Coronary artery (tissue), 2 donors: ENCODE measurements at regions not wholly inside any gene's neighbourhood (a gene's known extent, or its start where the extent isn't known, plus 50 kb on each side); places are given as distances from the start of the nearest gene placed in this dataset.
"Not testable (repeated sequence)": the region's sequence is repeated elsewhere in the genome, so short reads cannot be mapped to it uniquely, and the experiment has no call there.

Source experiments
- DNase-seq: peaks from one replicate; pipeline ENCODE4 v3.0.0-alpha.2; 2017; ENCODE audit warnings: low spot score
- H3K27ac ChIP-seq, 2 donors: fragments of 200-600 bp; sonication (generic); one replicate each; pipeline ENCODE4 v1.5.1; 2016 to 2019
- H3K4me3 ChIP-seq: fragments of 200-600 bp; sonication (generic); 2 replicates; pipeline ENCODE4 v1.5.1; 2016; ENCODE audit warnings: mild to moderate bottlenecking, moderate library complexity
- TF ChIP-seq, protein P1 (sequence below): fragments of 200-600 bp; sonication (generic); IDR thresholded peaks from one replicate; pipeline ENCODE4 v1.5.1; 2019; ENCODE audit warnings: antibody characterized with exemption

DNA sequence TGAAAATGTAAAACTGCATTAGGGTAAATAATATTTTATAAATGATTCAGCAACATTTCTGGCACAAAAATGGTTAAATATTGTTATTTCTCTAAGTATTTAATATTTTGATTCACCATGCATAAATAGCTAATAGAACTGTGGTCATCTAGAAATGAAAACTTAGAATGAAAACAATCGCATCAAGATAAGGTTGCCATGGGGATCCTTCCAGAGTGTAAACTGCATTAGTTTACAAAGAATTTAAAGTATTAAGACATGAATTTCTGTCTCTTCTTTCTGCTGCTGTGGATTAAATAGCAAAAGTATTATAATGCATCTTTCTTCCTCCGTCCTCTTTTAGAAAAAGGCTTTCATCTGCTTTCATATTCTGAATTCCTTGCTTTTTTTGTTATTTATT, 1064.6 kb upstream of the SLIT2 start:
- TF ChIP-seq, protein P1, sequence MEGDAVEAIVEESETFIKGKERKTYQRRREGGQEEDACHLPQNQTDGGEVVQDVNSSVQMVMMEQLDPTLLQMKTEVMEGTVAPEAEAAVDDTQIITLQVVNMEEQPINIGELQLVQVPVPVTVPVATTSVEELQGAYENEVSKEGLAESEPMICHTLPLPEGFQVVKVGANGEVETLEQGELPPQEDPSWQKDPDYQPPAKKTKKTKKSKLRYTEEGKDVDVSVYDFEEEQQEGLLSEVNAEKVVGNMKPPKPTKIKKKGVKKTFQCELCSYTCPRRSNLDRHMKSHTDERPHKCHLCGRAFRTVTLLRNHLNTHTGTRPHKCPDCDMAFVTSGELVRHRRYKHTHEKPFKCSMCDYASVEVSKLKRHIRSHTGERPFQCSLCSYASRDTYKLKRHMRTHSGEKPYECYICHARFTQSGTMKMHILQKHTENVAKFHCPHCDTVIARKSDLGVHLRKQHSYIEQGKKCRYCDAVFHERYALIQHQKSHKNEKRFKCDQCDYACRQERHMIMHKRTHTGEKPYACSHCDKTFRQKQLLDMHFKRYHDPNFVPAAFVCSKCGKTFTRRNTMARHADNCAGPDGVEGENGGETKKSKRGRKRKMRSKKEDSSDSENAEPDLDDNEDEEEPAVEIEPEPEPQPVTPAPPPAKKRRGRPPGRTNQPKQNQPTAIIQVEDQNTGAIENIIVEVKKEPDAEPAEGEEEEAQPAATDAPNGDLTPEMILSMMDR, result no peak
- no peak for DNase-seq
- H3K27ac ChIP-seq, result no peak overlapping the region
- H3K4me3 ChIP-seq, result no peak overlapping the region

DNA sequence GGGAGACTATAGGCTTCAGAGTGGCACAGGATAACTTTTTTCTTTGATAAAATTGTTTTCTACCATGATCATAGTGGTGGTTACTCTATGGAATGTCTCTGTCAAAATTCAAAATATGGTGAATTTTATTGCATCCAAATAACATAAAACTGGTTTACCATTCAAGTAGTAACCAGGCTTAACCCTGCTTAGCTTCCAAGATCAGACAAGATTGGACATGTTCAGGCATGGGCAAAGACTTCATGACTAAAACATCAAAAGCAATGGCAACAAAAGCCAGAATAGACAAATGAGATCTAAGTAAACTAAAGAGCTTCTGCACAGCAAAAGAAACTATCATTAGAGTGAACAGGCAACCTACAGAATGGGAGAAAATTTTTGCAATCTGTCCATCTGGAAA, 1070.1 kb upstream of the SLIT2 start:
- not testable (repeated sequence) for DNase-seq, H3K27ac ChIP-seq

DNA sequence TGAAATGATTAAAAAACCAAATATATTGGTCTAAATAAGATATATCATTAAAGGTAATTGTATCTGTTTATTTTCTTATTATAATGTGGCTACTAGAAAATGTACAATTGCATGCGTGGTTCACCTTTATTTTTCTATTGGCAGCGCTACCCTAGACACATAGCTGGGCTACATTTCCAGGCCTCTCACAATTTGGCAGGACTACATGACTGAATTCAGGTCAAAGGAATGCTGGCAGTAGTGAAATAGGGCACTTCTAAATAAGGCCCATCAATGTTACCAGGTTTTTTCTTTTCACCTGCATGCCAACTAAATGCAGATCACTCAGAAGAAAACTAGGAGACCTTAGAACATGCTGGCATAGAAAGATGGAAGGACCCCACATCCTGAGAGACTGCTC, 1072.9 kb upstream of the SLIT2 start:
- DNase-seq, result no peak

More for the DNA sequence above, 1070.1 kb upstream of the SLIT2 start:
- H3K4me3 ChIP-seq, result not testable (repeated sequence)

DNA sequence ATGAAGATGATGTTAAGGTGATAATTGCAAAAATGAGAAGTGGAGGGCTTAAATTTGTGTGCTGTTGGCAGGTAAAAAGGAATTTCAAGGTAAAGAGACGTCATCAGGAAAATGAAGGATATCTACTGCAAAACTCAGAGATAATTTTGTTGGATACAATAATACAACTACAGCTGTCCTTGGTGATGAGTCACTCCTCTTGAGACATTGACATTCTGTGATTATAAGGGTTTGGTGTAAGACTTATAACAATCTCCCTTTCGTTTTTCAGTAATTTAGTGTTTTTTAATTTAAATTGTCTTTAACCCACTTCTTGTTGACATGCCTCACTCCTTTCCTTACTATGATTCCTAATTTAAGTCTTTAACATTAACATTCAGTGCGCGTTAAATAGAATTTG, 1074.1 kb upstream of the SLIT2 start:
- H3K4me3 ChIP-seq, result no peak overlapping the region
- no peak overlapping the region for H3K27ac ChIP-seq
- TF ChIP-seq, protein P1, result no peak
- DNase-seq, result no peak

More for the DNA sequence above, 1072.9 kb upstream of the SLIT2 start:
- TF ChIP-seq, protein P1, result no peak
- H3K27ac ChIP-seq, result no peak overlapping the region
- no peak overlapping the region for H3K4me3 ChIP-seq

DNA sequence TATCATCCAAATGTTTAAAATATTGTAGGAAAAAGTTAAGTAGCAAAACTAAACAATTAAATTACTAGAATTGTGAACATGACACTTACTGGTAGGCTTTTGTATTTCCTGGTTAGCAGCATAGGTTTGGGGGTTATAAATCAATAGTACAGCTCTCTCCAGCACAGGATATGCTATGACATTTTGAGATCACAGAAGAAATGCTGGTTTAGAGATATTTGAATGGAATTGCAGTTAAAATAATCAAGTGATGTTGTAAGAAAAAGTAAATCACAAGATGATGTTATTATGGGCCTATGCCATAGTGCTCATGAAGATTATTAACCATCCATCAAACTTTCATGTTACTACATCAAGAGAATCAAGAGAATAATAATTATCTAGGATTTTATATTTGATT, 1079.9 kb upstream of the SLIT2 start:
- no peak for DNase-seq
- TF ChIP-seq, protein P1, result no peak

DNA sequence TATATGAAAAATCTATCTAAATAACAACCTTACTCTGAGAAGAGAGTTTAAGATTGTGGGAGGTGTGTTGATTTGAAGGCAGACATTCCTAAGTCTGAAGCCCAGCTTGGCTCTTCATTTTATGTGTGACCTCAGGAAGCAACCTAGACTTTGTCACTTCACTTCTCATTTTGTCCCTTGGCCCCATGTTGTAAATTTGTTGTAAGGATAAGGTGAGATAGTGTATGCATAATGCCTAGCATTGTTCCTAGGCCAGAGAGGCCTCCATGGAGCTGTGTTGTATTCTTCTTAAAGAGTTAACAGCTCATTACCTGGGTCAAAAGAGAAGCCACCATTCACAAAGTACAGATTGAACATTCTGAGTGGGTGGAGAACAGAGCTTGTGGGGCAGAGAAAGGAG, 1084.4 kb upstream of the SLIT2 start:
- TF ChIP-seq, protein P1, result no peak
- no peak overlapping the region for H3K27ac ChIP-seq
- no peak for DNase-seq
- H3K4me3 ChIP-seq, result no peak overlapping the region

More for the DNA sequence above, 1079.9 kb upstream of the SLIT2 start:
- H3K27ac ChIP-seq, result no peak overlapping the region
- H3K4me3 ChIP-seq, result no peak overlapping the region

DNA sequence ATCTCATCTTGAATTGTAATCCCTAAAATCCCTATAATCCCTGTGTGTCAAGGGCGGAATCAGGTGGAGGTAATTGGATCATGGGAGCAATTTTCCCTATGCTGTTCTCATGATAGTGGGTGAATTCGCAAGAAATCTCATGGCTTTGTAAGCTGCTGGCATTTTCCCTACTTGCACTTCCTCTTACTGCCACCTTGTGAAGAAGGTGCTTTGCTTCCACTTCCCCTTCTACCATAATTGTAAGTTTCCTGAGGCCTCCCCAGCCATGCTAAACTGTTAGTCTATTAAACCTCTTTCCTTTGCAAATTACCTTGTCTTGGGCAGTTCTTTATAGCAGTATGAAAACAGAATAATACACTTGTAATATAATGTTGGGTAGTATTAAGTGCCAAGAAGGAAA, 1087.4 kb upstream of the SLIT2 start:
- TF ChIP-seq, protein P1, result no peak
- Histone ChIP-seq H3K4me3 (no peak overlapping the region), H3K27ac (no peak overlapping the region)
- DNase-seq, result no peak

DNA sequence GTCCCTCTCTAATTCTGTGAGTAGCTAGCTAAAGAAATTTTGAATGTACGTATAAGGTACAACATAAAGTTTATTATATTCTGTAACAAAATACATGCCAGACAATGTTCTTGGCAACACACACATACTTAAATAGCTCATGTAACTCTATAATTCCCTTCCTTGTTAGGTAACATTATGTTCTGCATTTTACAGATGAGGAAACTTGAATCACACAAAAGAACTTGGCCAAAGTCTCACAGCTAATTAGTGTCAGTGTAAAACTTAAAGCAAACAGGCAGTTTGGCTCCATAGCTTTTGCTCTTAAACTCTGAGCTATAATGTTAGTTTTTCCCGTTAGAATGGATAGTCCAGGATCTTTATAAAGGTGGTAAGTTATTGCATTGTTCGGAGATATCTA, 1091.8 kb upstream of the SLIT2 start:
- TF ChIP-seq, protein P1, result no peak
- Histone ChIP-seq H3K4me3 (no peak overlapping the region), H3K27ac (no peak overlapping the region)
- DNase-seq, result no peak
